ENCODE measurements at regions not wholly inside any gene's neighbourhood (a gene's known extent, or its start where the extent isn't known, plus 50 kb on each side); places are given as distances from the start of the nearest gene placed in this dataset.

DNA sequence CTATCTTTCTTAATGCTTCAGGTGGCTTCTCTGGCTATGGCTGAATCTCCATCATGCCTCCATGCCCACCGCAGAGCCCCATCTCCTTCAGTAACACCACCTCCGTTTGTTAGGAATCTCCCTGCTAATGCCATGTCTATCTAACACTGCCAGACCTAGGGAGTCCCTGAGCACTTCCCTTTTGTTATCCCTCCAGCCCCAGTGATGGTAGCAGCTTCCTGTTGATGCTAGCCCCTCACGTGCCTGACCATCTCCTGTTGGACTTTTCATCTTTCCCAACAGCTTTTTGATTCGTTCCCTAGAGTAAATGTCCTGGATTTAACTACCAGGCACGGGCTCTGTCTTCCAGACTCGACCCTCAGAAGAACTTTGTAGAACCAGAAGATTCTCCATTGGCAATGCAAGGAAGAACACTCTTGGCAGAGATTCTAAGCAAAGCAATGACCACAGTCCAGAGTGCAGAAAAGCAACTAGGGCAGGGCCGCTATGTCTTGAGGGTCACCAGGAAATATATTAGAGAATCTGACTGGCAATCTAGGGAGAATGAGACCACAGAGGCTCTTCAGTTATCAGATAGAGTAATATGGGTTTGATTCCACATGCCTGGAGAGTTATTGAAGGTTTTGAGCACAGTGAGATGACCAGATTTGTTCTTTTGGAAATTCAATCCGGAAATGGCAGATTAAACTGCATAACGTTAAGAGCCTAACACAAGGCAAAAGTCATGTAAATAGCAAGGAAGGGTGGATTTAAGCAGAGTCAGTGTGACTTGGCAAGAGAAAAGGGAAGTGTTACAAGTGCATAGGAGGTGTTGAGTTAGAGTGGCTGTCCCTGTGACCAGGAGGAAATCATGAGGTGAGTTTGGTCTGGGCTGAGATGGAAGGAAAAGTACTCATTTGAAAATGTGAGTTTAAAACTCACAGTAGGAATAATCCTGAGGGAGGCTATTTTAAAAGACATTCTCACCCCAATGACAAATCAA, 555.2 kb downstream of the ACTL7B start:
- TF ChIP-seq EZH2 (IDR thresholded peaks at IDR 0.05; ENCODE audit: low read length, unreplicated experiment): no peak
- TF ChIP-seq, protein P1, sequence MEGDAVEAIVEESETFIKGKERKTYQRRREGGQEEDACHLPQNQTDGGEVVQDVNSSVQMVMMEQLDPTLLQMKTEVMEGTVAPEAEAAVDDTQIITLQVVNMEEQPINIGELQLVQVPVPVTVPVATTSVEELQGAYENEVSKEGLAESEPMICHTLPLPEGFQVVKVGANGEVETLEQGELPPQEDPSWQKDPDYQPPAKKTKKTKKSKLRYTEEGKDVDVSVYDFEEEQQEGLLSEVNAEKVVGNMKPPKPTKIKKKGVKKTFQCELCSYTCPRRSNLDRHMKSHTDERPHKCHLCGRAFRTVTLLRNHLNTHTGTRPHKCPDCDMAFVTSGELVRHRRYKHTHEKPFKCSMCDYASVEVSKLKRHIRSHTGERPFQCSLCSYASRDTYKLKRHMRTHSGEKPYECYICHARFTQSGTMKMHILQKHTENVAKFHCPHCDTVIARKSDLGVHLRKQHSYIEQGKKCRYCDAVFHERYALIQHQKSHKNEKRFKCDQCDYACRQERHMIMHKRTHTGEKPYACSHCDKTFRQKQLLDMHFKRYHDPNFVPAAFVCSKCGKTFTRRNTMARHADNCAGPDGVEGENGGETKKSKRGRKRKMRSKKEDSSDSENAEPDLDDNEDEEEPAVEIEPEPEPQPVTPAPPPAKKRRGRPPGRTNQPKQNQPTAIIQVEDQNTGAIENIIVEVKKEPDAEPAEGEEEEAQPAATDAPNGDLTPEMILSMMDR (conservative IDR thresholded peaks at IDR 0.05; ENCODE audit: low read depth, low read length): no peak
